T-cell (primary cell): ENCODE measurements at regions not wholly inside any gene's neighbourhood (a gene's known extent, or its start where the extent isn't known, plus 50 kb on each side); places are given as distances from the start of the nearest gene placed in this dataset.
A peak's percentile ranks its signal among the peaks of the same experiment; 100 is the strongest.

Experiments
- ATAC-seq, 4 experiments: fragments of 200-7000 bp in 3 of 4; fragments of 150-1000 bp in 1 of 4; cut with Tn5 transposase; replicated peaks in 1 of 4; 1 replicate in 3 of 4; 2 replicates in 1 of 4; pipeline ENCODE4 v1.10.0; 2021; ENCODE audit warnings: moderate library complexity in 3 of 4, mild to moderate bottlenecking in 2 of 4, moderate number of reproducible peaks in 1 of 4
- CTCF ChIA-PET, 2 donors: fragments of 300-600 bp; sonication (Branson Sonifier 250); formaldehyde crosslinking; loops; one replicate each; lab custom pipeline; 2022; ENCODE audit warnings: antibody characterized with exemption in 2 of 2; lab: Charles Lee
- POLR2A ChIA-PET, 2 donors: fragments of 300-600 bp; sonication (Branson Sonifier 250); formaldehyde crosslinking; loops; one replicate each; lab custom pipeline; 2022; ENCODE audit warnings: antibody characterized with exemption in 2 of 2; lab: Charles Lee
- DNase-seq, 35 experiments: peaks; one replicate each; pipeline versions ENCODE4 v3.0.0 to v3.0.0-alpha.2; 2013 to 2023
- H3K27ac ChIP-seq: one replicate; pipeline ENCODE4 v1.5.1; 2013; ENCODE audit warnings: low read length
- H3K27me3 ChIP-seq, 2 experiments: replicated peaks in 1 of 2; 1 replicate in 1 of 2; 2 replicates in 1 of 2; pipeline versions ENCODE4 v1.6.1 to v1.7.0; 2013; ENCODE audit warnings: low read length in 1 of 2, mixed read lengths in 1 of 2; ENCODE audit not compliant: control insufficient read depth in 2 of 2, insufficient read depth in 2 of 2; ENCODE audit errors: extremely low read depth in 1 of 2
- H3K36me3 ChIP-seq, 2 donors: 1 replicate in 1 of 2; 2 replicates in 1 of 2; pipeline versions ENCODE4 v1.6.1 to v1.7.0; 2013; ENCODE audit warnings: low read length in 1 of 2; ENCODE audit not compliant: control insufficient read depth in 2 of 2, insufficient read depth in 1 of 2; ENCODE audit errors: extremely low read depth in 1 of 2
- H3K4me1 ChIP-seq, 2 experiments: 1 replicate in 1 of 2; 2 replicates in 1 of 2; pipeline versions ENCODE4 v1.6.1 to v1.7.0; 2013; ENCODE audit warnings: low read length in 2 of 2, mixed read lengths in 1 of 2; ENCODE audit not compliant: insufficient read depth in 2 of 2, control insufficient read depth in 1 of 2; ENCODE audit errors: extremely low read depth in 1 of 2
- H3K4me3 ChIP-seq, 2 donors: 1 replicate in 1 of 2; 2 replicates in 1 of 2; pipeline versions ENCODE4 v1.5.1 to v1.7.0; 2013; ENCODE audit warnings: mild to moderate bottlenecking in 2 of 2, low read length in 1 of 2, moderate library complexity in 1 of 2; ENCODE audit not compliant: control insufficient read depth in 1 of 2; ENCODE audit errors: extremely low read depth in 1 of 2
- H3K9me3 ChIP-seq: 2 replicates; pipeline ENCODE4 v1.7.0; 2013
- H3K27ac Mint-ChIP-seq, 2 donors: one replicate each; pipeline ENCODE4 v1.8.0; 2020 to 2021; ENCODE audit warnings: mild to moderate bottlenecking in 2 of 2, mixed read lengths in 2 of 2
- H3K27me3 Mint-ChIP-seq, 2 donors: one replicate each; pipeline ENCODE4 v1.8.0; 2021 to 2022; ENCODE audit warnings: mixed read lengths in 2 of 2
- H3K36me3 Mint-ChIP-seq: one replicate; pipeline ENCODE4 v1.8.0; 2021; ENCODE audit warnings: mixed read lengths
- H3K4me1 Mint-ChIP-seq, 3 donors: one replicate each; pipeline ENCODE4 v1.8.0; 2020 to 2022; ENCODE audit warnings: mixed read lengths in 3 of 3, mild to moderate bottlenecking in 1 of 3
- H3K4me3 Mint-ChIP-seq, 3 donors: one replicate each; pipeline ENCODE4 v1.8.0; 2020 to 2022; ENCODE audit warnings: mild to moderate bottlenecking in 3 of 3, mixed read lengths in 3 of 3, moderate library complexity in 3 of 3
- H3K9me3 Mint-ChIP-seq, 3 donors: one replicate each; pipeline ENCODE4 v1.8.0; 2020 to 2022; ENCODE audit warnings: mixed read lengths in 3 of 3
- WGBS: methylation state at CpG from one replicate; pipeline ENCODE4 v1.1.5; 2013; ENCODE audit warnings: missing lambda C conversion rate; ENCODE audit not compliant: insufficient coverage; 5-methylcytosine and 5-hydroxymethylcytosine counted together

DNA sequence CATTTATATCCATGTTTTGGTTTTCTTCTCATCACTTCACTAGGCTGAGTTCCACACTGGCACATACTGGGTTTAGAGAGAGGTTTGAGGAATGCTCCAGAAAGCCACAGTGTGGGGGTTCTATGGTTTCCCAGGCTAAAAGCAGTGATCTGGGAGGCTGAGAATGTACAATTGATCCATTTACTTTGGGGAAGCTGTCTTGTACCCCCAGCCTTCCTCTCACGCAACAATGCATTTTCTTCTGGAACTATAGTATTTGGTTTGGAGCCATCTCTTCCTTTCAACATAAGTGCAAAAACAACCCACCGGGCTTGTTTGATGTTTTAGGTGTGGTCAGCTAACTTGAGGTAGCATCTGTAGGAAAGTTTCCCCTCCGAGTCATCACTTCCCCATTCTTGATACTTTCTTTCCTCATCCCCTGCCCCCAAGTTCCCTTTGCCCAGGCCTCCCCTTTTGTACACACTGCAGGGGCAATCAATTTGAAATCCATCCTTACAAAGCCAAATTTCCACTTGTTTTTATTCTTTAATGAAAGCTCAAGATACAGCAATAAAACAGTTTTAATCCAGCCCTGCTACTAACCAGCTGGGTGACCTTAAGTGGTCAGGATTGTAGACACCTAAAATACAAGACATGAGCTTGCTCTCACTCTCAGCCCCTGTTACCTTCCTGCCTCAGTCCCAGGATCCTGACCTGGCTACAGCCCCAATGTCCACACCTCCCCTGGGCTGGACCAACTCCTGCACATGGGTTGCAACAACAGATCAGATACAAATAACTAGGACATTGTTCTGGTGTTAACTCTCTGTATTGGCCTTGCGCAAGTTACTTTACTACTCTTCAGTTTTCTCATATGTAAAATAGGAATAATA is 109.2 kb downstream of the FHDC1 start:
- Mint-ChIP-seq H3K36me3 (no peaks in the 10 kb centered on the region), H3K4me3 (no peak overlapping the region), H3K27me3 (peaks cover 0 to 8% of the 10 kb centered on the region in 2 donors), H3K9me3 (peaks cover 0 to 5% (median 0%) of the 10 kb centered on the region in 3 donors), H3K27ac (no peak overlapping the region), H3K4me1 (peaks cover 7 to 10% (median 8%) of the 10 kb centered on the region in 3 donors)
- CTCF ChIA-PET, result no interaction called here
- H3K4me3 ChIP-seq, result no peak overlapping the region
- no peak overlapping the region for H3K27ac ChIP-seq
- no CpG with 5 or more reads among the region's 4 CpGs for WGBS
- no peaks in the 10 kb centered on the region for H3K36me3 ChIP-seq
- H3K4me1 ChIP-seq, result no peaks in the 10 kb centered on the region
- no peaks in the 10 kb centered on the region for H3K27me3 ChIP-seq
- peak in 1 of 35 experiments; percentile 5 for DNase-seq
- no peaks in the 10 kb centered on the region for H3K9me3 ChIP-seq
- POLR2A ChIA-PET, result no interaction called here
- ATAC-seq, result no peak

DNA sequence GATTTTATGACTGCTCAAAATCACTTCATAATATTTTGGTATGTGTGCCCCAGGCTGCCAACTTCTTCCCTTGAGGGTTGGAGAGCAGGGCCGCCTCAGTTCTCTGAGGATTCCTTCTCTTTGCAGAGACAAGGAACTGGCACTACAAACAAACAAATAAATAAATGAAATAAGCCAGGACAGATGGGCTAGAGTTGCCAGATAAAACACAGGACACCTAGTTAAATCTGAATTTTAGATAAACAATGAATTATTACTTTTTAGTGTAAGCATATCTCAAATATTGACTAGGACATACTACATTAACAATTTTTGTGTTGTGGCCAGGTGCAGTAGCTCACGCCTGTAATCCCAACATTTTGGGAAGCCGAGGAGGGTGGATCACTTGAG is 122.5 kb downstream of the FHDC1 start:
- no peaks in the 10 kb centered on the region for H3K9me3 Mint-ChIP-seq
- ATAC-seq, result no peak
- no peak overlapping the region for H3K27ac Mint-ChIP-seq
- POLR2A ChIA-PET, result no interaction called here
- Histone ChIP-seq H3K27me3 (peaks cover 0 to 6% of the 10 kb centered on the region in 2 experiments), H3K9me3 (no peaks in the 10 kb centered on the region), H3K27ac (no peak overlapping the region), H3K4me1 (no peaks in the 10 kb centered on the region), H3K4me3 (no peak overlapping the region), H3K36me3 (no peaks in the 10 kb centered on the region)
- H3K27me3 Mint-ChIP-seq, result peaks cover 30 to 31% of the 10 kb centered on the region in 2 donors
- DNase-seq, result no peak
- 90% methylated on average over 2 of the region's 3 CpGs for WGBS
- H3K36me3 Mint-ChIP-seq, result no peaks in the 10 kb centered on the region
- CTCF ChIA-PET, result no interaction called here
- H3K4me3 Mint-ChIP-seq, result no peak overlapping the region
- H3K4me1 Mint-ChIP-seq, result no peaks in the 10 kb centered on the region

DNA sequence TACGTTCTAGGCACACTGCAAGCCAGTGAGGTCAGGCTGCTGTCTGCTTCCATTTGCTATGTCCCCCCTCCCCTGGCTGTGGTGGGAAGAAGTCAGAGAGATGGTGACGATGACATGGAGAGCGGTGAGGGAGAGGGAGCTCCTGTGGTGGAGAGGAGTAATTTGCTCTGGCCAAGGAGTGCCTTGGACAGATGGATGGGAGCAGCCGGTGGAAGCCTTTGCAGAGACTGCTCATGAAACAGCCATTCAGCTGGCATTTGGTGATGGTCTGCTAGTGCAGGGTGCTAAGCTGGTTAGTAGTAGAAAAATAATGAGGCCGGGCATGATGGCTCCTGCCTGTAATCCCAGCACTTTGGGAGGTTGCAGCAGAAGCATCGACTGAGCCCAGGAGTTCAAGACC is 124.1 kb downstream of the FHDC1 start:
- ChIA-PET POLR2A (no interaction called here), CTCF (interaction anchor here in 1 of 2 donors (0.6 kb wide), 1 partner anchor 1684 kb away, joined by 3 read pairs; no protein-coding TSS in a partner anchor)
- WGBS, result 94% methylated on average over 3 of the region's 6 CpGs
- peaks cover 23 to 25% of the 10 kb centered on the region in 2 donors for H3K27me3 Mint-ChIP-seq
- H3K27me3 ChIP-seq, result peaks cover 0 to 9% of the 10 kb centered on the region in 2 experiments
- H3K4me1 ChIP-seq, result no peaks in the 10 kb centered on the region
- no peak for ATAC-seq
- no peak overlapping the region for H3K4me3 Mint-ChIP-seq
- no peak overlapping the region for H3K27ac ChIP-seq
- H3K9me3 Mint-ChIP-seq, result no peaks in the 10 kb centered on the region
- H3K4me3 ChIP-seq, result no peak overlapping the region
- no peaks in the 10 kb centered on the region for H3K36me3 ChIP-seq
- no peaks in the 10 kb centered on the region for H3K4me1 Mint-ChIP-seq
- no peak overlapping the region for H3K27ac Mint-ChIP-seq
- H3K9me3 ChIP-seq, result no peaks in the 10 kb centered on the region
- no peaks in the 10 kb centered on the region for H3K36me3 Mint-ChIP-seq
- DNase-seq, result no peak

GRCh38 chr4:153061971-153062370 is 125.8 kb downstream of the FHDC1 start:
- H3K36me3 Mint-ChIP-seq, result no peaks in the 10 kb centered on the region
- ChIA-PET CTCF (interaction anchor here in 1 of 2 donors (0.7 to 1.0 kb wide), 2 partner anchors 98 to 512 kb away, joined by 3 read pairs; no protein-coding TSS in a partner anchor), POLR2A (no interaction called here)
- ATAC-seq (no peak), DNase-seq (no peak)
- H3K27me3 ChIP-seq, result peaks cover 0 to 9% of the 10 kb centered on the region in 2 experiments
- no peaks in the 10 kb centered on the region for H3K4me1 Mint-ChIP-seq
- no peak overlapping the region for H3K4me3 Mint-ChIP-seq
- H3K36me3 ChIP-seq, result no peaks in the 10 kb centered on the region
- no peak overlapping the region for H3K27ac Mint-ChIP-seq
- no peaks in the 10 kb centered on the region for H3K9me3 ChIP-seq
- no peaks in the 10 kb centered on the region for H3K4me1 ChIP-seq
- no peak overlapping the region for H3K4me3 ChIP-seq
- no peaks in the 10 kb centered on the region for H3K9me3 Mint-ChIP-seq
- H3K27ac ChIP-seq, result no peak overlapping the region
- peaks cover 12 to 15% of the 10 kb centered on the region in 2 donors for H3K27me3 Mint-ChIP-seq
- WGBS, result 100% methylated on average over 2 of the region's 2 CpGs

- no peaks in the 10 kb centered on the region for H3K9me3 ChIP-seq
- ATAC-seq (no peak), DNase-seq (no peak)
- no peak overlapping the region for H3K27ac Mint-ChIP-seq
- H3K4me3 Mint-ChIP-seq, result no peak overlapping the region
- no peak overlapping the region for H3K27ac ChIP-seq
- no peaks in the 10 kb centered on the region for H3K36me3 Mint-ChIP-seq
- H3K27me3 ChIP-seq, result peaks cover 0 to 9% of the 10 kb centered on the region in 2 experiments
- ChIA-PET CTCF (no interaction called here), POLR2A (interaction anchor here in 1 of 2 donors (0.6 kb wide), 1 partner anchor 16 kb away, joined by 5 read pairs; no protein-coding TSS in a partner anchor)
- H3K36me3 ChIP-seq, result no peaks in the 10 kb centered on the region
- H3K27me3 Mint-ChIP-seq, result peaks cover 8% of the 10 kb centered on the region in 2 donors
- no peaks in the 10 kb centered on the region for H3K9me3 Mint-ChIP-seq
- no CpG with 5 or more reads among the region's 3 CpGs for WGBS
- H3K4me1 Mint-ChIP-seq, result no peaks in the 10 kb centered on the region
- no peak overlapping the region for H3K4me3 ChIP-seq
- no peaks in the 10 kb centered on the region for H3K4me1 ChIP-seq
Measured at GRCh38 chr4:153062652-153063168, 126.6 kb downstream of the FHDC1 start.

DNA sequence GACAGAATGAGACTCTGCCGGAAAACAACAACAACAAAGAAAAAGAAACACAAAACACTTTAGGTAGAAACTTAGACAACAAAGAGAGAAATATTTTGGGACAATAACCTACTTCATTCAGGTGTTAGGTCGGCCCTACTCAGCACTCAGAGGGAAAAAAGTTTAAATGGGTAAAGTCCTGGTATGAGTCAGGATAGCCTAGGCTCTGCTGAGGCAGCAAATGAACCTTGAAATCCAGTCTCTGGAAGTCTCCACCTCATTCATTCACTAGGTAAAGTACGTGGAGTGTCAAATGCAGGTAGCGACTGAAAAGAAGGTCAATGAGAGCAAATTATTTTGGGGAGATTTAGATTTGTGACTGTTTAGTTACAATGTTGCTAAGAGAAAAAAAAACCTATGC is 127.4 kb downstream of the FHDC1 start:
- CTCF ChIA-PET, result no interaction called here

More for the DNA sequence above, 127.4 kb downstream of the FHDC1 start:
- POLR2A ChIA-PET, result no interaction called here
- H3K27ac ChIP-seq, result no peak overlapping the region
- DNase-seq (no peak), ATAC-seq (no peak)
- Mint-ChIP-seq H3K4me3 (no peak overlapping the region), H3K36me3 (no peaks in the 10 kb centered on the region), H3K27ac (no peak overlapping the region), H3K27me3 (peaks cover 0 to 1% of the 10 kb centered on the region in 2 donors), H3K4me1 (no peaks in the 10 kb centered on the region), H3K9me3 (no peaks in the 10 kb centered on the region)
- no peaks in the 10 kb centered on the region for H3K4me1 ChIP-seq
- H3K4me3 ChIP-seq, result no peak overlapping the region
- no peaks in the 10 kb centered on the region for H3K9me3 ChIP-seq
- no CpG with 5 or more reads among the region's 4 CpGs for WGBS
- H3K27me3 ChIP-seq, result peaks cover 0 to 3% of the 10 kb centered on the region in 2 experiments
- H3K36me3 ChIP-seq, result no peaks in the 10 kb centered on the region
